ENCODE measurements at regions not wholly inside any gene's neighbourhood (a gene's known extent, or its start where the extent isn't known, plus 50 kb on each side); places are given as distances from the start of the nearest gene placed in this dataset.

- H3K27ac ChIP-seq: no peak overlapping the region
- no peak for TF ChIP-seq CTCF (conservative IDR thresholded peaks at IDR 0.05)
Observed at GRCh38 chr14:106822905-106823304, 1296.5 kb downstream of the TMEM121 start.

GRCh38 chr14:106823552-106823951 is 1297.2 kb downstream of the TMEM121 start:
- H3K27ac ChIP-seq: no peak overlapping the region
- TF ChIP-seq CTCF (conservative IDR thresholded peaks at IDR 0.05): no peak

GRCh38 chr14:106826833-106827369 is 1300.5 kb downstream of the TMEM121 start:
- H3K27ac ChIP-seq: no peak overlapping the region
- TF ChIP-seq CTCF (conservative IDR thresholded peaks at IDR 0.05): no peak

GRCh38 chr14:106831322-106831720 is 1304.9 kb downstream of the TMEM121 start:
- no peak; the same call in 1 of the 2 replicates for TF ChIP-seq CTCF (conservative IDR thresholded peaks at IDR 0.05)
- H3K27ac ChIP-seq: no peak overlapping the region

GRCh38 chr14:106837870-106838269 is 1311.5 kb downstream of the TMEM121 start:
- no peak for TF ChIP-seq CTCF (conservative IDR thresholded peaks at IDR 0.05)
- no peak overlapping the region for H3K27ac ChIP-seq

- TF ChIP-seq CTCF (conservative IDR thresholded peaks at IDR 0.05): no peak
- H3K27ac ChIP-seq: no peak overlapping the region
Observed at GRCh38 chr14:106838991-106839769, 1312.8 kb downstream of the TMEM121 start.

- no peak overlapping the region for H3K27ac ChIP-seq
- TF ChIP-seq CTCF (conservative IDR thresholded peaks at IDR 0.05): no peak; the same call in 1 of the 2 replicates
Observed at GRCh38 chr14:106840258-106840657, 1313.9 kb downstream of the TMEM121 start.

All from VCaP (cell line).